ENCODE measurements at regions not wholly inside any gene's neighbourhood (a gene's known extent, or its start where the extent isn't known, plus 50 kb on each side); places are given as distances from the start of the nearest gene placed in this dataset.

- H3K4me3 ChIP-seq (replicated peaks; ENCODE audit: insufficient read depth, low read length): no peak overlapping the region
- TF ChIP-seq REST (IDR thresholded peaks at IDR 0.05; ENCODE audit: insufficient replicate concordance, low read depth) (no peak), SPI1 (IDR thresholded peaks at IDR 0.05; ENCODE audit: borderline replicate concordance, low read depth) (no peak), GABPA (IDR thresholded peaks at IDR 0.05; ENCODE audit: low read depth) (no peak), POLR2AphosphoS5 (IDR thresholded peaks at IDR 0.05; ENCODE audit: low read depth) (no peak)
- TF ChIP-seq, protein P1, sequence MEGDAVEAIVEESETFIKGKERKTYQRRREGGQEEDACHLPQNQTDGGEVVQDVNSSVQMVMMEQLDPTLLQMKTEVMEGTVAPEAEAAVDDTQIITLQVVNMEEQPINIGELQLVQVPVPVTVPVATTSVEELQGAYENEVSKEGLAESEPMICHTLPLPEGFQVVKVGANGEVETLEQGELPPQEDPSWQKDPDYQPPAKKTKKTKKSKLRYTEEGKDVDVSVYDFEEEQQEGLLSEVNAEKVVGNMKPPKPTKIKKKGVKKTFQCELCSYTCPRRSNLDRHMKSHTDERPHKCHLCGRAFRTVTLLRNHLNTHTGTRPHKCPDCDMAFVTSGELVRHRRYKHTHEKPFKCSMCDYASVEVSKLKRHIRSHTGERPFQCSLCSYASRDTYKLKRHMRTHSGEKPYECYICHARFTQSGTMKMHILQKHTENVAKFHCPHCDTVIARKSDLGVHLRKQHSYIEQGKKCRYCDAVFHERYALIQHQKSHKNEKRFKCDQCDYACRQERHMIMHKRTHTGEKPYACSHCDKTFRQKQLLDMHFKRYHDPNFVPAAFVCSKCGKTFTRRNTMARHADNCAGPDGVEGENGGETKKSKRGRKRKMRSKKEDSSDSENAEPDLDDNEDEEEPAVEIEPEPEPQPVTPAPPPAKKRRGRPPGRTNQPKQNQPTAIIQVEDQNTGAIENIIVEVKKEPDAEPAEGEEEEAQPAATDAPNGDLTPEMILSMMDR (IDR thresholded peaks at IDR 0.05; ENCODE audit: insufficient read depth, low read length): no peak
- H3K27ac ChIP-seq (replicated peaks): no peak overlapping the region
- no peak for DNase-seq (ENCODE audit: low read depth in 1 of 2, low spot score in 1 of 2)
- no peaks in the 10 kb centered on the region for H3K27me3 ChIP-seq (ENCODE audit: insufficient read depth, poor library complexity, severe bottlenecking)
These were observed 239.6 kb upstream of the TUSC1 start for GRCh38 chr9:25917731-25918362.

GRCh38 chr9:25913806-25914205 lies 235.6 kb upstream of the TUSC1 start:
- no peaks in the 10 kb centered on the region for H3K27me3 ChIP-seq (ENCODE audit: insufficient read depth, poor library complexity, severe bottlenecking)
- DNase-seq (ENCODE audit: low read depth in 1 of 2, low spot score in 1 of 2): no peak
- no peak overlapping the region for H3K4me3 ChIP-seq (replicated peaks; ENCODE audit: insufficient read depth, low read length)
- TF ChIP-seq POLR2AphosphoS5 (IDR thresholded peaks at IDR 0.05; ENCODE audit: low read depth) (no peak), REST (IDR thresholded peaks at IDR 0.05; ENCODE audit: insufficient replicate concordance, low read depth) (no peak), SPI1 (IDR thresholded peaks at IDR 0.05; ENCODE audit: borderline replicate concordance, low read depth) (no peak), GABPA (IDR thresholded peaks at IDR 0.05; ENCODE audit: low read depth) (no peak)
- TF ChIP-seq, protein P1 (IDR thresholded peaks at IDR 0.05; ENCODE audit: insufficient read depth, low read length): no peak
- H3K27ac ChIP-seq (replicated peaks): no peak overlapping the region

GRCh38 chr9:25904701-25905100 lies 226.5 kb upstream of the TUSC1 start:
- no peaks in the 10 kb centered on the region for H3K27me3 ChIP-seq (ENCODE audit: insufficient read depth, poor library complexity, severe bottlenecking)
- no peak overlapping the region for H3K27ac ChIP-seq (replicated peaks)
- no peak for DNase-seq (ENCODE audit: low read depth in 1 of 2, low spot score in 1 of 2)
- TF ChIP-seq, protein P1 (IDR thresholded peaks at IDR 0.05; ENCODE audit: insufficient read depth, low read length): no peak
- TF ChIP-seq SPI1 (IDR thresholded peaks at IDR 0.05; ENCODE audit: borderline replicate concordance, low read depth) (no peak), GABPA (IDR thresholded peaks at IDR 0.05; ENCODE audit: low read depth) (no peak), POLR2AphosphoS5 (IDR thresholded peaks at IDR 0.05; ENCODE audit: low read depth) (no peak), REST (IDR thresholded peaks at IDR 0.05; ENCODE audit: insufficient replicate concordance, low read depth) (no peak)
- H3K4me3 ChIP-seq (replicated peaks; ENCODE audit: insufficient read depth, low read length): no peak overlapping the region
